ENCODE measurements at regions not wholly inside any gene's neighbourhood (a gene's known extent, or its start where the extent isn't known, plus 50 kb on each side); places are given as distances from the start of the nearest gene placed in this dataset.

DNA sequence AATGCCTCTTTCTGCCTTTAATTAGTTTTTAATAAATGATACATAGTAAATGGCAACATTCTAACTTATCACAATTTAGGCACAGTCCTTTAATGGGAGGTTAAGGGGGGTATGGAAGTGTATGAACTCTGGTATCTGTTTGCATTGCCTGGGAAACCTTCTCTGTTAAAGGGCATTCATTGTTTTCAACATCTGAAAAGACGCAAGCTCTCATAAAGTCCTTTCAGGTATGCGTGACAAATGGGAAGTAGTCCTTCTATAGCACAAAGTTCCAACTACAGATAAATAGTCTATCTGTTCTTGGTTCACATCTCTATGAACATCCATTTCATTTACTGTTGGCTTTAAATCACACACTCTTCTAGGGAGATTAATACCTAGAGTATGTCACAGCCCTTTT lies 298.0 kb upstream of the PMFBP1 start:
- no peak overlapping the region for H3K14ac ChIP-seq (ENCODE audit: insufficient read length)
- no peaks in the 10 kb centered on the region for H3K79me2 ChIP-seq (ENCODE audit: control insufficient read depth in 1 of 2, insufficient read depth in 2 of 2, low read length in 2 of 2)
- H3K9ac ChIP-seq (replicated peaks in 1 of 4; ENCODE audit: extremely low read depth in 1 of 4, low read depth in 3 of 4, low read length in 3 of 4), result no peak overlapping the region
- H3K56ac ChIP-seq (replicated peaks; ENCODE audit: insufficient read length, low read depth, low read length), result no peak overlapping the region
- no peaks in the 10 kb centered on the region for H3K4me1 ChIP-seq (replicated peaks in 1 of 4; ENCODE audit: control insufficient read depth in 3 of 4, insufficient read depth in 4 of 4, low read length in 3 of 4)
- 89% methylated on average over 2 of the region's 2 CpGs; no CpG with 5 or more reads in 1 of the 2 experiments for WGBS, 2 experiments (ENCODE audit: extremely low coverage in 1 of 2, insufficient coverage in 1 of 2, insufficient read length in 1 of 2, insufficient replicate concordance in 2 of 2, low coverage in 1 of 2, low lambda C conversion rate in 2 of 2, missing lambda C conversion rate in 1 of 2)
- no peaks in the 10 kb centered on the region for H3K36me3 ChIP-seq (ENCODE audit: control insufficient read depth in 2 of 4, insufficient read depth in 4 of 4, low read length in 3 of 4)
- no peak overlapping the region for H3K23ac ChIP-seq (ENCODE audit: insufficient read length)
- H3K79me1 ChIP-seq (ENCODE audit: low read depth, low read length), result no peaks in the 10 kb centered on the region
- no peak overlapping the region for H3K4me2 ChIP-seq (ENCODE audit: insufficient read depth in 1 of 2, low read depth in 2 of 2, low read length in 2 of 2)
- FAIRE-seq (no peak), DNase-seq (ENCODE audit: low read depth in 1 of 2, low spot score in 2 of 2) (no peak)
- no peaks in the 10 kb centered on the region for H4K20me1 ChIP-seq (replicated peaks in 1 of 2; ENCODE audit: control insufficient read depth in 1 of 2, insufficient read depth in 2 of 2, low read length in 2 of 2)
- no peaks in the 10 kb centered on the region for H3K27me3 ChIP-seq (replicated peaks in 1 of 4; ENCODE audit: control insufficient read depth in 3 of 4, extremely low read depth in 1 of 4, insufficient read depth in 3 of 4, low read length in 3 of 4)
- no peak overlapping the region for H3K18ac ChIP-seq (ENCODE audit: extremely low read depth, low read length)
- H2BK15ac ChIP-seq (ENCODE audit: low read length), result no peak overlapping the region
- ChIA-PET CTCF (ENCODE audit: partially characterized antibody) (interaction anchor here (0.6 to 1.5 kb wide), 3 partner anchors 69 to 229 kb away, joined by 3 to 5 read pairs (median 4); no protein-coding TSS in a partner anchor), POLR2A (ENCODE audit: partially characterized antibody) (no interaction called here)
- H3K27ac ChIP-seq (ENCODE audit: low read depth, low read length), result no peak overlapping the region
- H3K4ac ChIP-seq (replicated peaks; ENCODE audit: insufficient read length, low read depth, low read length), result no peak overlapping the region
- H2AFZ ChIP-seq (ENCODE audit: low read length), result no peak overlapping the region
- no peak overlapping the region for H2BK5ac ChIP-seq (ENCODE audit: low read depth, low read length)
- no peak overlapping the region for H2BK120ac ChIP-seq (replicated peaks; ENCODE audit: low read depth, low read length)
- no peaks in the 10 kb centered on the region for H3K9me3 ChIP-seq (ENCODE audit: insufficient read depth in 2 of 2, low read depth in 1 of 2, low read length in 1 of 2)
- H2AK5ac ChIP-seq (ENCODE audit: low read depth, low read length), result no peak overlapping the region
- no peak overlapping the region for H3K4me3 ChIP-seq (ENCODE audit: extremely low read depth in 1 of 4, insufficient read depth in 2 of 4, low read depth in 3 of 4, low read length in 4 of 4)
- H4K5ac ChIP-seq (ENCODE audit: insufficient read length, low read depth, low read length), result no peak overlapping the region
- H4K91ac ChIP-seq (replicated peaks; ENCODE audit: insufficient read length, low read length), result no peak overlapping the region
- no peaks in the 10 kb centered on the region for H3K23me2 ChIP-seq (ENCODE audit: low read depth, low read length)
- H2BK12ac ChIP-seq (ENCODE audit: low read depth, low read length), result no peak overlapping the region
- H4K8ac ChIP-seq (ENCODE audit: extremely low read depth, insufficient read depth, low read length), result no peak overlapping the region
- H2BK20ac ChIP-seq (ENCODE audit: low read length), result no peak overlapping the region
- no peak for TF ChIP-seq EGR1 (IDR thresholded peaks at IDR 0.05; ENCODE audit: borderline replicate concordance, low read depth, low read length)
